DMS53 treated with DMSO at 0.1 percent for 48 hours (cell line): ENCODE measurements at regions not wholly inside any gene's neighbourhood (a gene's known extent, or its start where the extent isn't known, plus 50 kb on each side); places are given as distances from the start of the nearest gene placed in this dataset.

Experiments
- DNase-seq: peaks from one replicate; lab custom pipeline; 2025; ENCODE audit not compliant: unreplicated experiment; lab: John Stamatoyannopoulos, UW

- no peak for DNase-seq
Measured at GRCh38 chr7:156234192-156234591, 406.4 kb upstream of the RNF32 start.

- no peak for DNase-seq
Measured at GRCh38 chr7:156232931-156233705, 407.5 kb upstream of the RNF32 start.

DNA sequence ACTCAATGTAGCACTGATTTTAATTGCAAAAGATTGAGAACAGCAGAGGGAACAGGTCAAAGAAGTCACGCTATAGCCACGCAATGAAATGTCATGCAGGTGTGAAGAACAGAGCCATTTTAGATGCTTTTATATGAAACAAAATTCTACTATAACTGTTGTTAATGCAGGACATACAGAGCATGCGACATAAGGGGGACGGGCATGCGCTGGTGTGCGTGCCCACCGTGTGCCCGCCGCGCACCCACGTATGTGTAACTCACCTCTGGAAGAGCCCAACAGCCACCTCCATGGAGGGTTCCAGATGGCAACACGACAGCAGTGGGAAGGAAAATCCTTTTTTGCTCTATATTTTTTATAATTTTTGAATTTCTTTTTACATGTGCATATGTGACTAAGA lies 410.0 kb upstream of the RNF32 start:
- DNase-seq = no peak

GRCh38 chr7:156224833-156225225 lies 412.6 kb upstream of the SHH start:
- DNase-seq = no peak

GRCh38 chr7:156223935-156224832 lies 411.9 kb upstream of the SHH start:
- DNase-seq = no peak

- DNase-seq = no peak
Measured at GRCh38 chr7:156222611-156223010, 410.3 kb upstream of the SHH start.

- DNase-seq = no peak
Measured at GRCh38 chr7:156222151-156222550, 409.9 kb upstream of the SHH start.

GRCh38 chr7:156220701-156221100 lies 408.4 kb upstream of the SHH start:
- DNase-seq = no peak

DNA sequence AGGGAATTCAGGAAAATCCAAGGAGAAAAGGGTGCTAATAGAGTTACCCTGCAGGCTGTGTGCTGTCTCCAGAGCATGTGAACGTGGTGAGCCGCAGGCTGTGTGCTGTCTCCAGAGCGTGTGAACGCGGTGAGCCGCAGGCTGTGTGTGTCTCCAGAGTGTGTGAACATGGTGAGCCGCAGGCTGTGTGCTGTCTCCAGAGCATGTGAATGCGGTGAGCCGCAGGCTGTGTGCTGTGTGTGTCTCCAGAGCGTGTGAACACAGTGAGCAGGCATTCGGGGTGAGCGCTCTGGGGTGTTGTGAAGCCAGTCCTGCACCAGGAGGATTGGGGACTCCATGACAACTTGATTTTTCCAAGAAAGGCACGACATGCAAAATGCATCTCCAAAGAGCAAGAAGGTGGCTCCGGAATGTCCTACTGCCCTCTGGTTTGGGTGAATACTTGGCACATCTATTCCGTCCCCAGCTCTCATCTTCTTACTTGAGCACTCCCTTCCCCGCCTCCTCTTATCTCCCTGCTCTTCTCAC lies 407.9 kb upstream of the SHH start:
- DNase-seq = no peak

DNA sequence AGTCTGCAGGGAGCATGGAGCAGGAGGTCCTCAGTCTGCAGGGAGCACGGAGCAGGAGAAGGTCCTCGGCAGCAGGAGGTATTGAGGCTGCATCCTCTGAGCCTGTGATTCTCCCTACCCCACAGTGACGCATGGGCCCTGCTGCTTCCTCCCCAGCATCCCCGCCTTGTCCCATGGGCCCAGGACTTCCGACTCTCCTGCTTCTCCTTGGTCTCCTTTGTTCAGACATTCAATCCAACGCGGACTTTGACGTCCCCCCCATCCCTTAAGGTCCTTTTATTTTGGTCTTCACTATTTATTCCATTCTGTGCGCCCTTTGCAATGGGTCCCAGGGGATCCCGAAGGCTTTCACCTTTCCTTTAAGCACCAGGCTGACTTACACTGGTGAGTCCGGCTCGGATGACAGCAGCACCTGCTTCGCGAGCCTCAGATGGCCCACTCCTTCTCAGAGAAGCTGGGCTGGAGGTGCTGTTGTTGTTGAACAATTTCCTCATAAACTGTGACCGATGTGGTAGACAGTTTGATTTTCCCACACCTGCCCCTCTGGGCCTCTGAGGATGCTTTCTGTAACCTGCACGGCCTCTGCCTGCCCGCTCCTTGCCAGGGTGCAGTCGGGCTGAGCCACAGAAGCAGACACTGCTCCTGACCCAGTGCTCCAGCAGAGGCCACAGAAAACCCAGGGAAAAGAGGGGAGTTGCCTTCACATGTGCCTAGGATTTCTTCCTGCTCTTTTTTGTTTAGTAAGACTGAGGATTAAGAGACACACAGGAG lies 407.2 kb upstream of the SHH start:
- no peak for DNase-seq

GRCh38 chr7:156218544-156219306 lies 406.5 kb upstream of the SHH start:
- no peak for DNase-seq

DNA sequence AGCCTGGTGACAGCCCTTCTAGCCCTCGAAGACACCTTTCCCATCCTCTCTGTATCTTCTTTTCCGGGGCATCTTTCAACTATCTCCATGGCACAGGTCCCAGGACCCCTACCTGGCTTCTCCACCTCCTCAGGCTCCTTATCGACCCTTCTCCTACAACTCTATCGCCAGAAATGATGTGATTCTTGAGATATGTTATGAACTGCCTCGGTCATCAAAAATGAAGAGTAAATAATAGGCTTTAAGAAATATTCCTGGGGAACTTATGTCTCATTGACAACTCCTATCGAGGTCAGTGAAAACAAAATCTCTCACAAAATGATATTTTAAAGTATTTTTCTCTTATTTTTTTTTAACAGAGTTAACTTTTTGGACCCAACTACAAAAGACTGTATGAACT lies 405.5 kb upstream of the SHH start:
- DNase-seq = no peak

- DNase-seq = no peak
Measured at GRCh38 chr7:156209087-156209486, 396.8 kb upstream of the SHH start.

DNA sequence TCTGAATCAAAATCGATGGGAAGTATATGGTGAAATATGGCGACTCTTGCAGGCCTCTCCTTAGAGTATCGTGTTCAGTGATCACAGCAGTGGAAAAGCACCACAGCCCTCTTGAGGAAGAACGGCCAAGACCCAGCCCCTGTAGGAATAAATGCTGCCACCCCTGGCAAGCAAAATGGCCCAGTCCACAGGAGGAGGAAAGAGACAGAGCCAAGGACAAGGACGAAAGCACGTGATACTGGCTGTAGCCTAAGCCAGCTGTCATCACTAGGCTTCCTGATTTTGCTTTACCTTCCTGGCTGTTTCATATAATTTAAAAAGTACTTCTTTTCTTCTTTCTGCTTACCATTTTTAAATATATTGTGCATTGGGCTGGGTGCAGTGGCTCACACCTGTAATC lies 395.0 kb upstream of the SHH start:
- no peak for DNase-seq

DNA sequence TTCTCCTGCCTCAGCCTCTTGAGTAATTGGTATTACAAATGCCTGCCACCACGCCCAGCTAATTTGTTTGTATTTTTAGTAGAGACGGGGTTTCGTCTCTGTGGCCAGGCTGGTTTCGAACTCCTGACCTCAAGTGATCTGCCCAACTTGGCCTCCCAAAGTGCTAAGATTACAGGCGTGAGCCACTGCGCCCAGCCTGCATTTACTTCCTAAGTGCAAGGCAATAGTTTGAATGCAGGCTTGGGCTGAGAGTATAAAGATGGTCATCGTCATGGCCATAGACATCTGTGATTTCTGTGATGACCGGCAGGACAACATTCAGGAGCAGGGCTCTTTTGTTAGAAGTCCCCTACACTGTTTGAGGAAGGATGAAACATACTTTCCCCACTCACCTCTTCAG lies 393.9 kb upstream of the SHH start:
- DNase-seq = no peak

DNA sequence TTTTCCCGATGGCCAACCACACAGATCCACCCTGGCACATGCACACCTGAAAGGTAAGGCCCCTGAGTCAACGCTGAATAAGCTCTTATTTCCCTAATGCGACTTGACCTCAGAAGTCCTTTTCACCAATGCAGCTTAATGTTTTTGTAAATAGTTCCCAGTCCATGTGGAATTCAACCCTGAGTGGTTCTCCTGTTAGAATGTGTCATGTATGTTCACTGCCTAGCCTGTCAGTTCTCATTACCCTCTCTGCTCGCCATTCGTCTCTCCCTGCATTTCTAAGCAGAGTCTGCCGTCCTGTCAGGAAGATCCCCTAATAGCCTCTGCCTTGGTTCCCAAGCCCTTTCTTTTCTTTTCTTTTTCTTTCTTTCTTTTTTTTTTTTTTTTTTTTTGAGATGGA lies 392.6 kb upstream of the SHH start:
- no peak for DNase-seq

DNA sequence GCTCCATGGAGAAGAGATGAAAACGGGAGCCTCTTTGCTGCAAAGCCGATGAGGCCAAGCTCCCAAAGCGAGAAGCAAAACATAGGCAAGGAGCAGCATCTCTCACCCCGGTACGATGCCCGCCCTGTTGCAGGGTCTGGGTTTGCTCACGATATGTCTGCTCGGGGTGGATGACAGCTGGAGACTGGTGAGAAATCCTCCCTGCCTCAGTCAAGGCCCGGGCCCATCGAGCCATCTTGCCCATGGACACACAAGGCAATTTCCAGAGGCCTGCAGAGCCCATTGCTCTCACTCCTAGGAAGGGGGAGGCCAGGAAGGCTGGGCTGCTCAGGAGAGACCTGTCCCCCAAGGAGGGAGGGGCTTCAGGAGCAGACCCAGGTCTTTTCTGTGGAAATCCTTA lies 391.7 kb upstream of the SHH start:
- DNase-seq = no peak

DNA sequence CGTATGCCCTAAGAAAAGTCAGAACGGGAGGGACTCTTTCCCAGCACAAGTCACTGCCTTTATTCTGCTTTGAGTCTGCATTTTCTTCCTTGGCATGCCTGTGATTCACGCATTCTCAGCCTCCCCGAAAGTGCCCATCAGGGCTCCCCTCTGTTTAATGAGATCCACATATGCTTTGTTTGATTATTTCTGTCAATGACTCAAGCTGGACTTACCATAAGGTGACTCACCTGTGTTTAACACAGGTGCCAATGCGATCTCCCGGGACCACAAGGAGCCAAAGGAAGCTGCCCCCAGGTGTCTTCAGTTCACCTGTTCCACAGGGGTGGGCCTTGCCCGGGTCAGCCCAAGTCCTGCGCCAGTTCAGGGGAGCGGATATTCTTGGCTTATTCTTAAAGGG lies 386.0 kb upstream of the SHH start:
- no peak for DNase-seq

- DNase-seq = no peak
Measured at GRCh38 chr7:156196649-156197048, 384.4 kb upstream of the SHH start.

DNA sequence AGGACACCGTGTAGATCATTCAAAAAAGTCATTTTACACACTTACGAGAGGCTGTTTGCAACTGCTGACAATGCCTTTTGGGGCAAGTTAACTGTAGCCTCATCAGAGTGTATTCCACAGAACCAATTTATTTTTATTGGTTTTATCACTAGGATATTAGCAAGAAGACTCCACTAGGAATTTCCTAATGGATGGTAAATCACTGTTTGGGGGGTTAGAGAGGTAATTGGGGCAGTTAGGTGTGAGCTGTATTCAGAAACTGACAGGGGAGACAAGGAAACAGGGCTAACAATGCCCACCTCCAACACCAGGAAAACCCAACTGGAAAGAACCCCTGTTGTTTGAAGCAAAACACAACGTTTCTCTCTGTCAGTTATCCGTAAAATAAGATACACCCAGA lies 383.0 kb upstream of the SHH start:
- DNase-seq = no peak

DNA sequence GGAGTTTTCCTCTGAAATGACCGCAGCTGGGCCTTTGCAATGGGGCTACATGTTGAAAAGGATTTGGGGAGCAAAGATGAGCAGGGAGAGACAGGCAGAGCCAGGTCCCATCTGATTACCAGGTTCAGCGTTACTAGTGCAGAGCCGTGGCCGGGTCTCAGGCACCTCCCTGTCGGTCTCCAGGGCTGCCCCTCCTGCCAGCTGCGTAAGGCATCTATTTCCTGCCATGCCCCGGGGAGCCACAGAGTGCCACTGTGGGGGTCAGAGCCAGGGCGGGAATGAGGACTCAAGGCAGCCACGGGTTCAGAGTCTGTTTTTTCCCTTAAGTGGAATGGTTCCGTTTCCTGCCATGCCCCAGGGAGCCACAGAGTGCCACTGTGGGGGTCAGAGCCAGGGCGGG lies 382.6 kb upstream of the SHH start:
- DNase-seq = no peak
